ENCODE measurements at regions not wholly inside any gene's neighbourhood (a gene's known extent, or its start where the extent isn't known, plus 50 kb on each side); places are given as distances from the start of the nearest gene placed in this dataset.

DNA sequence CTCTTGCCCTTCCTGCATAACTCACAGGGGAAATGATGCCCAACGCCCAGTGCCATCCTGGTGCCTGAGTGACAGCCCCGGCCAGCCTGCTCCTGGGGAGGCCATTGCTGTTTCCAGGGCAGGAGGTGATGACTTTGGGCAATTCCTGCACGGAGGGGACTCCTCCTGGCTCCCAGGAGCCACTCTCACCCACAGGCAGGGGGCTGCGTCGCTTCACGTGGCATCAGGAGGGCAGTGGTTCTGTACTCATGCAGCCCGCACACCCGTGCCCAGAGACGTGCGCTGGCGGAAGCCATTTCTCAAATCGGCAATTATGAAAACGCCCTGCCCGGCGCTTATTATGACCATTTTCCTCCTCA is 272.3 kb downstream of the CTTN start (continued):
- TF ChIP-seq POLR2AphosphoS5 (IDR thresholded peaks at IDR 0.05; ENCODE audit: low read depth) (no peak), CTCF (conservative IDR thresholded peaks at IDR 0.05; ENCODE audit: low read depth in 2 of 2) (no peak)
- TF ChIP-seq, protein P1, sequence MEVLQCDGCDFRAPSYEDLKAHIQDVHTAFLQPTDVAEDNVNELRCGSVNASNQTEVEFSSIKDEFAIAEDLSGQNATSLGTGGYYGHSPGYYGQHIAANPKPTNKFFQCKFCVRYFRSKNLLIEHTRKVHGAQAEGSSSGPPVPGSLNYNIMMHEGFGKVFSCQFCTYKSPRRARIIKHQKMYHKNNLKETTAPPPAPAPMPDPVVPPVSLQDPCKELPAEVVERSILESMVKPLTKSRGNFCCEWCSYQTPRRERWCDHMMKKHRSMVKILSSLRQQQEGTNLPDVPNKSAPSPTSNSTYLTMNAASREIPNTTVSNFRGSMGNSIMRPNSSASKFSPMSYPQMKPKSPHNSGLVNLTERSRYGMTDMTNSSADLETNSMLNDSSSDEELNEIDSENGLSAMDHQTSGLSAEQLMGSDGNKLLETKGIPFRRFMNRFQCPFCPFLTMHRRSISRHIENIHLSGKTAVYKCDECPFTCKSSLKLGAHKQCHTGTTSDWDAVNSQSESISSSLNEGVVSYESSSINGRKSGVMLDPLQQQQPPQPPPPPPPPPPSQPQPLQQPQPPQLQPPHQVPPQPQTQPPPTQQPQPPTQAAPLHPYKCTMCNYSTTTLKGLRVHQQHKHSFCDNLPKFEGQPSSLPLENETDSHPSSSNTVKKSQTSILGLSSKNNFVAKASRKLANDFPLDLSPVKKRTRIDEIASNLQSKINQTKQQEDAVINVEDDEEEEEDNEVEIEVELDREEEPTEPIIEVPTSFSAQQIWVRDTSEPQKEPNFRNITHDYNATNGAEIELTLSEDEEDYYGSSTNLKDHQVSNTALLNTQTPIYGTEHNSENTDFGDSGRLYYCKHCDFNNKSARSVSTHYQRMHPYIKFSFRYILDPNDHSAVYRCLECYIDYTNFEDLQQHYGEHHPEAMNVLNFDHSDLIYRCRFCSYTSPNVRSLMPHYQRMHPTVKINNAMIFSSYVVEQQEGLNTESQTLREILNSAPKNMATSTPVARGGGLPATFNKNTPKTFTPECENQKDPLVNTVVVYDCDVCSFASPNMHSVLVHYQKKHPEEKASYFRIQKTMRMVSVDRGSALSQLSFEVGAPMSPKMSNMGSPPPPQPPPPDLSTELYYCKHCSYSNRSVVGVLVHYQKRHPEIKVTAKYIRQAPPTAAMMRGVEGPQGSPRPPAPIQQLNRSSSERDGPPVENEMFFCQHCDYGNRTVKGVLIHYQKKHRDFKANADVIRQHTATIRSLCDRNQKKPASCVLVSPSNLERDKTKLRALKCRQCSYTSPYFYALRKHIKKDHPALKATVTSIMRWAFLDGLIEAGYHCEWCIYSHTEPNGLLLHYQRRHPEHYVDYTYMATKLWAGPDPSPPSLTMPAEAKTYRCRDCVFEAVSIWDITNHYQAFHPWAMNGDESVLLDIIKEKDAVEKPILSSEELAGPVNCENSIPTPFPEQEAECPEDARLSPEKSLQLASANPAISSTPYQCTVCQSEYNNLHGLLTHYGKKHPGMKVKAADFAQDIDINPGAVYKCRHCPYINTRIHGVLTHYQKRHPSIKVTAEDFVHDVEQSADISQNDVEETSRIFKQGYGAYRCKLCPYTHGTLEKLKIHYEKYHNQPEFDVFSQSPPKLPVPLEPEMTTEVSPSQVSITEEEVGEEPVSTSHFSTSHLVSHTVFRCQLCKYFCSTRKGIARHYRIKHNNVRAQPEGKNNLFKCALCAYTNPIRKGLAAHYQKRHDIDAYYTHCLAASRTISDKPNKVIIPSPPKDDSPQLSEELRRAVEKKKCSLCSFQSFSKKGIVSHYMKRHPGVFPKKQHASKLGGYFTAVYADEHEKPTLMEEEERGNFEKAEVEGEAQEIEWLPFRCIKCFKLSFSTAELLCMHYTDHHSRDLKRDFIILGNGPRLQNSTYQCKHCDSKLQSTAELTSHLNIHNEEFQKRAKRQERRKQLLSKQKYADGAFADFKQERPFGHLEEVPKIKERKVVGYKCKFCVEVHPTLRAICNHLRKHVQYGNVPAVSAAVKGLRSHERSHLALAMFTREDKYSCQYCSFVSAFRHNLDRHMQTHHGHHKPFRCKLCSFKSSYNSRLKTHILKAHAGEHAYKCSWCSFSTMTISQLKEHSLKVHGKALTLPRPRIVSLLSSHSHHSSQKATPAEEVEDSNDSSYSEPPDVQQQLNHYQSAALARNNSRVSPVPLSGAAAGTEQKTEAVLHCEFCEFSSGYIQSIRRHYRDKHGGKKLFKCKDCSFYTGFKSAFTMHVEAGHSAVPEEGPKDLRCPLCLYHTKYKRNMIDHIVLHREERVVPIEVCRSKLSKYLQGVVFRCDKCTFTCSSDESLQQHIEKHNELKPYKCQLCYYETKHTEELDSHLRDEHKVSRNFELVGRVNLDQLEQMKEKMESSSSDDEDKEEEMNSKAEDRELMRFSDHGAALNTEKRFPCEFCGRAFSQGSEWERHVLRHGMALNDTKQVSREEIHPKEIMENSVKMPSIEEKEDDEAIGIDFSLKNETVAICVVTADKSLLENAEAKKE (CRISPR knock-in tag; IDR thresholded peaks at IDR 0.05) = no peak

- Histone ChIP-seq H3K9me2 (ENCODE audit: insufficient read depth) (no peaks in the 10 kb centered on the region), H3K4me2 (peak overlapping the region; percentile 32), H3K4me1 (ENCODE audit: insufficient read depth) (peaks cover 9% of the 10 kb centered on the region), H3K27ac (ENCODE audit: low read depth) (no peak overlapping the region), H3F3A (replicated peaks; ENCODE audit: low read depth) (0 out of 2 replicates have a peak, but pooled peaks cover 3% of the 10 kb centered on the region), H3K79me2 (replicated peaks; ENCODE audit: insufficient read depth) (no peaks in the 10 kb centered on the region), H4K20me1 (replicated peaks; ENCODE audit: insufficient read depth) (no peaks in the 10 kb centered on the region; the same call in 1 of the 2 replicates), H3K4me3 (no peak overlapping the region), H3K27me3 (ENCODE audit: insufficient read depth) (no peaks in the 10 kb centered on the region), H3K36me3 (ENCODE audit: insufficient read depth) (no peaks in the 10 kb centered on the region), H2AFZ (no peak overlapping the region)
- DNase-seq (ENCODE audit: low spot score) = no peak
- Mint-ChIP-seq H3K36me3 (ENCODE audit: low read depth) (peaks cover 18% of the 10 kb centered on the region), H3K4me1 (peaks cover 38% of the 10 kb centered on the region), H3K4me3 (no peak overlapping the region), H3K9me3 (no peaks in the 10 kb centered on the region; the same call in 1 of the 3 replicates), H3K27ac (no peak overlapping the region), H3K27me3 (ENCODE audit: insufficient read depth, low read depth, poor library complexity) (peaks cover 35% of the 10 kb centered on the region)
- peak; percentile 47 for ATAC-seq
- no peak for TF ChIP-seq EZH2phosphoT487 (IDR thresholded peaks at IDR 0.05; ENCODE audit: unreplicated experiment)
- TF ChIP-seq ETS1 (IDR thresholded peaks at IDR 0.05) = no peak
- TF ChIP-seq STAT1 (IDR thresholded peaks at IDR 0.05; ENCODE audit: unreplicated experiment) = no peak
- no peak for TF ChIP-seq JUNB (IDR thresholded peaks at IDR 0.05; ENCODE audit: unreplicated experiment)
- TF ChIP-seq ZNF114 (CRISPR knock-in tag; IDR thresholded peaks at IDR 0.05) = no peak
- no peak for TF ChIP-seq CREB1 (CRISPR knock-in tag; IDR thresholded peaks at IDR 0.05; ENCODE audit: low read depth)
- TF ChIP-seq EZH2 (IDR thresholded peaks at IDR 0.05; ENCODE audit: low read depth, unreplicated experiment) = no peak
Measured at GRCh38 chr11:70671083-70671482, 272.8 kb downstream of the CTTN start.

All from GM23338 (cell line).